PC-9 (cell line): ENCODE measurements at regions not wholly inside any gene's neighbourhood (a gene's known extent, or its start where the extent isn't known, plus 50 kb on each side); places are given as distances from the start of the nearest gene placed in this dataset.

Source experiments
- BruUV-seq: library from RNA; stranded (reverse); fragments of 400-500 nt; replicated peaks from 2 replicates; lab custom pipeline; 2021; lab: Mats Ljungman, UMichigan
- CTCF ChIA-PET: fragments of 300-600 bp; sonication (Branson Sonifier 250); formaldehyde crosslinking; loops from one replicate; lab custom pipeline; 2022; ENCODE audit warnings: antibody characterized with exemption; lab: Charles Lee
- POLR2A ChIA-PET: fragments of 300-600 bp; sonication (Branson Sonifier 250); formaldehyde crosslinking; loops from one replicate; lab custom pipeline; 2022; ENCODE audit warnings: antibody characterized with exemption; ENCODE audit not compliant: unreplicated experiment; lab: Charles Lee
- DNase-seq, 2 experiments: peaks; one replicate each; pipeline versions ENCODE4 v3.0.0 to v3.0.0-alpha.2; 2015 to 2022; ENCODE audit warnings: mixed read lengths in 1 of 2
- H2AFZ ChIP-seq: fragments of 200-600 bp; sonication (generic); 2 replicates; pipeline ENCODE4 v1.8.1; 2017; ENCODE audit warnings: antibody characterized with exemption
- H3F3A ChIP-seq: fragments of 200-600 bp; sonication (generic); 2 replicates; pipeline ENCODE4 v1.8.1; 2017; ENCODE audit warnings: antibody characterized with exemption, mild to moderate bottlenecking, low read depth; ENCODE audit not compliant: insufficient read depth
- H3K27ac ChIP-seq: fragments of 200-600 bp; sonication (generic); 2 replicates; pipeline ENCODE4 v1.6.1; 2016; ENCODE audit warnings: mixed run types
- H3K27me3 ChIP-seq: fragments of 200-600 bp; sonication (generic); 2 replicates; pipeline ENCODE4 v1.6.1; 2016; ENCODE audit warnings: low read depth, mixed run types; ENCODE audit not compliant: insufficient read depth
- H3K36me3 ChIP-seq: fragments of 200-600 bp; sonication (generic); 2 replicates; pipeline ENCODE4 v1.6.1; 2016; ENCODE audit warnings: low read depth, mixed run types
- H3K4me1 ChIP-seq: fragments of 200-600 bp; sonication (generic); replicated peaks from 2 replicates; pipeline ENCODE4 v1.6.1; 2016; ENCODE audit warnings: mixed run types; ENCODE audit not compliant: insufficient read depth
- H3K4me2 ChIP-seq: fragments of 200-600 bp; sonication (generic); 2 replicates; pipeline ENCODE4 v1.6.1; 2017; ENCODE audit warnings: mixed run types
- H3K4me3 ChIP-seq: fragments of 200-600 bp; sonication (generic); 2 replicates; pipeline ENCODE4 v1.6.1; 2016; ENCODE audit warnings: mixed run types
- H3K79me2 ChIP-seq: fragments of 200-600 bp; sonication (generic); 2 replicates; pipeline ENCODE4 v1.6.1; 2017; ENCODE audit warnings: low read depth, mixed run types
- H3K9me2 ChIP-seq: fragments of 200-600 bp; sonication (generic); 2 replicates; pipeline ENCODE4 v1.8.1; 2017; ENCODE audit warnings: mild to moderate bottlenecking; ENCODE audit not compliant: insufficient read depth
- H3K9me3 ChIP-seq: fragments of 200-600 bp; sonication (generic); 2 replicates; pipeline ENCODE4 v1.8.1; 2016; ENCODE audit warnings: low read depth; ENCODE audit not compliant: insufficient read depth
- H4K20me1 ChIP-seq: fragments of 200-600 bp; sonication (generic); 2 replicates; pipeline ENCODE4 v1.8.1; 2017; ENCODE audit not compliant: insufficient read depth
- CTCF ChIP-seq: fragments of 200-600 bp; sonication (generic); conservative IDR thresholded peaks from 2 replicates; pipeline ENCODE4 v1.6.1; 2017; ENCODE audit warnings: mixed run types, antibody characterized with exemption, mild to moderate bottlenecking, moderate library complexity
- EZH2 ChIP-seq: fragments of 200-600 bp; sonication (generic); IDR thresholded peaks from 2 replicates; pipeline ENCODE4 v1.8.0; 2017; ENCODE audit warnings: antibody characterized with exemption, low read depth
- intact Hi-C: fragments of 100-400 bp; cut with micrococcal nuclease; formaldehyde crosslinking; loops from one replicate; pipeline ENCODE4 v1.10.0; 2022; ENCODE audit not compliant: unreplicated experiment

GRCh38 chr11:29353833-29354232, 663.0 kb downstream of the KCNA4 start:
- no peaks in the 10 kb centered on the region for H3K79me2 ChIP-seq
- H3K36me3 ChIP-seq: no peaks in the 10 kb centered on the region
- DNase-seq: no peak
- H3K27me3 ChIP-seq: 0 out of 2 replicates have a peak, but pooled peaks cover 4% of the 10 kb centered on the region
- no peaks in the 10 kb centered on the region for H3K9me2 ChIP-seq
- H2AFZ ChIP-seq: no peak overlapping the region
- H3K4me2 ChIP-seq: no peak overlapping the region
- H3K27ac ChIP-seq: no peak overlapping the region
- ChIA-PET POLR2A (no interaction called here), CTCF (no interaction called here)
- H4K20me1 ChIP-seq: no peaks in the 10 kb centered on the region
- intact Hi-C loops: no loop called here
- H3K4me1 ChIP-seq: no peaks in the 10 kb centered on the region
- TF ChIP-seq EZH2: no peak
- no peak for TF ChIP-seq CTCF
- no peak overlapping the region for H3K4me3 ChIP-seq
- H3F3A ChIP-seq: no peaks in the 10 kb centered on the region
- BruUV-seq: no TSS peak
- no peaks in the 10 kb centered on the region for H3K9me3 ChIP-seq

GRCh38 chr11:29352273-29352795, 664.5 kb downstream of the KCNA4 start:
- no peaks in the 10 kb centered on the region for H3K79me2 ChIP-seq
- H3K4me3 ChIP-seq: no peak overlapping the region
- H3K27me3 ChIP-seq: 0 out of 2 replicates have a peak, but pooled peaks cover 4% of the 10 kb centered on the region
- no peaks in the 10 kb centered on the region for H3K4me1 ChIP-seq
- ChIA-PET CTCF (no interaction called here), POLR2A (interaction anchor here (0.6 kb wide), 2 partner anchors 492 to 1205 kb away, joined by 6 to 13 read pairs; no protein-coding TSS in a partner anchor)
- no peak overlapping the region for H3K4me2 ChIP-seq
- TF ChIP-seq EZH2 (no peak), CTCF (no peak)
- intact Hi-C loops: no loop called here
- no peak for DNase-seq
- BruUV-seq: no TSS peak
- H3K9me3 ChIP-seq: no peaks in the 10 kb centered on the region
- no peaks in the 10 kb centered on the region for H3F3A ChIP-seq
- no peaks in the 10 kb centered on the region for H4K20me1 ChIP-seq
- H2AFZ ChIP-seq: no peak overlapping the region
- H3K9me2 ChIP-seq: no peaks in the 10 kb centered on the region
- H3K36me3 ChIP-seq: no peaks in the 10 kb centered on the region
- H3K27ac ChIP-seq: no peak overlapping the region

GRCh38 chr11:29351301-29351873, 665.4 kb downstream of the KCNA4 start:
- no peaks in the 10 kb centered on the region for H3K79me2 ChIP-seq
- H3K9me2 ChIP-seq: no peaks in the 10 kb centered on the region
- BruUV-seq: no TSS peak
- ChIA-PET CTCF (no interaction called here), POLR2A (interaction anchor here (0.6 kb wide), 1 partner anchor 491 kb away, joined by 6 read pairs; no protein-coding TSS in a partner anchor)
- no peak overlapping the region for H3K4me3 ChIP-seq
- intact Hi-C loops: no loop called here
- H3K4me2 ChIP-seq: no peak overlapping the region
- TF ChIP-seq CTCF (no peak), EZH2 (no peak)
- H3F3A ChIP-seq: no peaks in the 10 kb centered on the region
- no peaks in the 10 kb centered on the region for H3K4me1 ChIP-seq
- no peak overlapping the region for H2AFZ ChIP-seq
- no peak overlapping the region for H3K27ac ChIP-seq
- no peaks in the 10 kb centered on the region for H3K9me3 ChIP-seq
- no peaks in the 10 kb centered on the region for H4K20me1 ChIP-seq
- 0 out of 2 replicates have a peak, but pooled peaks cover 4% of the 10 kb centered on the region for H3K27me3 ChIP-seq
- H3K36me3 ChIP-seq: no peaks in the 10 kb centered on the region
- DNase-seq: no peak
